CD4-positive, alpha-beta T cell treated with Interferon gamma for 1 hour (primary cell): ENCODE measurements at regions not wholly inside any gene's neighbourhood (a gene's known extent, or its start where the extent isn't known, plus 50 kb on each side); places are given as distances from the start of the nearest gene placed in this dataset.
"Not testable (repeated sequence)": the region's sequence is repeated elsewhere in the genome, so short reads cannot be mapped to it uniquely, and the experiment has no call there.

Source experiments
- DNase-seq: peaks from one replicate; pipeline ENCODE4 v3.0.0-alpha.2; 2020

- no peak for DNase-seq
These were observed 1027.5 kb downstream of the GATA3 start for GRCh38 chr10:9081961-9082360.

- no peak for DNase-seq
These were observed 1037.1 kb downstream of the GATA3 start for GRCh38 chr10:9091530-9092093.

- peak; percentile 67 for DNase-seq
These were observed 1041.8 kb downstream of the GATA3 start for GRCh38 chr10:9096288-9096687.

GRCh38 chr10:9097206-9097990 lies 1042.9 kb downstream of the GATA3 start:
- DNase-seq, result no peak

GRCh38 chr10:9097991-9098306 lies 1043.5 kb downstream of the GATA3 start:
- DNase-seq, result no peak

- DNase-seq, result no peak
These were observed 1047.5 kb downstream of the GATA3 start for GRCh38 chr10:9102026-9102425.

GRCh38 chr10:9103301-9103700 lies 1048.8 kb downstream of the GATA3 start:
- no peak for DNase-seq

- no peak for DNase-seq
These were observed 1057.5 kb downstream of the GATA3 start for GRCh38 chr10:9111976-9112375.

- no peak for DNase-seq
These were observed 1072.2 kb downstream of the GATA3 start for GRCh38 chr10:9126728-9127127.

GRCh38 chr10:9137368-9137767 lies 1082.9 kb downstream of the GATA3 start:
- no peak for DNase-seq

- DNase-seq, result not testable (repeated sequence)
These were observed 1084.3 kb downstream of the GATA3 start for GRCh38 chr10:9138829-9139228.

GRCh38 chr10:9140373-9140772 lies 1085.9 kb downstream of the GATA3 start:
- no peak for DNase-seq

GRCh38 chr10:9147475-9147874 lies 1093.0 kb downstream of the GATA3 start:
- no peak for DNase-seq

GRCh38 chr10:9149134-9149533 lies 1094.6 kb downstream of the GATA3 start:
- DNase-seq, result no peak

- not testable (repeated sequence) for DNase-seq
These were observed 1098.6 kb downstream of the GATA3 start for GRCh38 chr10:9153057-9153456.

GRCh38 chr10:9157656-9158055 lies 1103.2 kb downstream of the GATA3 start:
- DNase-seq, result no peak

- DNase-seq, result no peak
These were observed 1104.2 kb downstream of the GATA3 start for GRCh38 chr10:9158675-9159074.

- DNase-seq, result no peak
These were observed 1105.8 kb downstream of the GATA3 start for GRCh38 chr10:9160275-9160674.

GRCh38 chr10:9163699-9164098 lies 1109.2 kb downstream of the GATA3 start:
- no peak for DNase-seq

GRCh38 chr10:9166770-9167169 lies 1112.3 kb downstream of the GATA3 start:
- DNase-seq, result no peak

GRCh38 chr10:9172276-9172675 lies 1117.8 kb downstream of the GATA3 start:
- DNase-seq, result no peak

GRCh38 chr10:9175200-9175599 lies 1120.7 kb downstream of the GATA3 start:
- no peak for DNase-seq

- DNase-seq, result not testable (repeated sequence)
These were observed 1128.9 kb downstream of the GATA3 start for GRCh38 chr10:9183197-9183880.
